ENCODE measurements at regions not wholly inside any gene's neighbourhood (a gene's known extent, or its start where the extent isn't known, plus 50 kb on each side); places are given as distances from the start of the nearest gene placed in this dataset.

DNA sequence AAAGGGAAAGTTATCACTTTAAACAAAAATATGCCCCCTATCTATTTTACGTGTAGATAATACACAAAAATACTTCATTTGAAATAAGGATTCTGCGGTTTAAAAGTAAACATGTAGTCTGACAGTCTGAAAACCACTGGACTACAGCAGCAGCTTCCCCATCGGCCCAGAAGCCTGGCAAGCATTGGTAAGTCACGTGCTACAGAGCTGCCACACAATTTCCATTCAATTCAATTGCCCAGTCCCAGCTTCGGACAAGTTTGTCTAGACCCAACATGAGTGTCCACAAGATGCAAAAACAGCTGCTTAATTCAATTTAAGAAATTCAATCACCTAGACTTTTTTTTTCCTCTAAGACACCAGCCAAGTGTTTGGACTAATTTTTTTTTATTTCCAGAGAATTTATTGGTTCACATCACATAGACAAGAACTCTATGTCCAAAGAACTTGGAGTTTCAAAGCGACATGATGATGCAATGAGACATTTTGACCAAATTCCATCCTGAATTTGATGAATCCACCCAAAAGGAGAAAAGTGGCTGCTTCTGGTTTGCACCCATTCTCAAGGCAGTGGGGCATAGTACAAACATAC is 458.9 kb downstream of the COG6 start:
- H3K4me3 ChIP-seq (replicated peaks in 1 of 2; ENCODE audit: low read depth in 2 of 2, low read length in 2 of 2) = no peak overlapping the region
- no peak for DNase-seq (ENCODE audit: low read depth in 2 of 2)
- TF ChIP-seq, protein P1, sequence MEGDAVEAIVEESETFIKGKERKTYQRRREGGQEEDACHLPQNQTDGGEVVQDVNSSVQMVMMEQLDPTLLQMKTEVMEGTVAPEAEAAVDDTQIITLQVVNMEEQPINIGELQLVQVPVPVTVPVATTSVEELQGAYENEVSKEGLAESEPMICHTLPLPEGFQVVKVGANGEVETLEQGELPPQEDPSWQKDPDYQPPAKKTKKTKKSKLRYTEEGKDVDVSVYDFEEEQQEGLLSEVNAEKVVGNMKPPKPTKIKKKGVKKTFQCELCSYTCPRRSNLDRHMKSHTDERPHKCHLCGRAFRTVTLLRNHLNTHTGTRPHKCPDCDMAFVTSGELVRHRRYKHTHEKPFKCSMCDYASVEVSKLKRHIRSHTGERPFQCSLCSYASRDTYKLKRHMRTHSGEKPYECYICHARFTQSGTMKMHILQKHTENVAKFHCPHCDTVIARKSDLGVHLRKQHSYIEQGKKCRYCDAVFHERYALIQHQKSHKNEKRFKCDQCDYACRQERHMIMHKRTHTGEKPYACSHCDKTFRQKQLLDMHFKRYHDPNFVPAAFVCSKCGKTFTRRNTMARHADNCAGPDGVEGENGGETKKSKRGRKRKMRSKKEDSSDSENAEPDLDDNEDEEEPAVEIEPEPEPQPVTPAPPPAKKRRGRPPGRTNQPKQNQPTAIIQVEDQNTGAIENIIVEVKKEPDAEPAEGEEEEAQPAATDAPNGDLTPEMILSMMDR (IDR thresholded peaks at IDR 0.05; ENCODE audit: low read depth, low read length) = no peak

DNA sequence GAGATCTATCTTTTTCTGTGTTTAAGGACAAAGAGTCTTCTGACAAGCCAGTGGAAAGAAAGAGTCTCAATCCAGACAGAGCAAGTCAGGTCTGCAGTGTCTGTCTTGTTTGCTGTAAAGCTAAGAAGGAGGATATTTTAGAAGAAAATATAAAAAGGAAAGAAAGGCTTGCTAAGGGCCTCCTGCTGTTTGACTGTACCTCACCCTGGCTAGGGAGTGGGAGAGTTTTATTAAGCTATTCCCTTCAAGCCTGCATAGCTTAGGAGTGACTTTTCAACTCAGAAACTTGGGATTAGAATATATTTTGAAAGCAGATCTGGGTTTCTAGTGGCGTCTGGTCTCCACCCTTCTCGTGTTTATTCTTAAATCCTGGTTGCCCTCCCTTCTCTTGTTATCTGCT is 460.0 kb downstream of the COG6 start:
- TF ChIP-seq, protein P1 (IDR thresholded peaks at IDR 0.05; ENCODE audit: low read depth, low read length) = no peak
- peak; percentile 31 to 34 for DNase-seq (ENCODE audit: low read depth in 2 of 2)

DNA sequence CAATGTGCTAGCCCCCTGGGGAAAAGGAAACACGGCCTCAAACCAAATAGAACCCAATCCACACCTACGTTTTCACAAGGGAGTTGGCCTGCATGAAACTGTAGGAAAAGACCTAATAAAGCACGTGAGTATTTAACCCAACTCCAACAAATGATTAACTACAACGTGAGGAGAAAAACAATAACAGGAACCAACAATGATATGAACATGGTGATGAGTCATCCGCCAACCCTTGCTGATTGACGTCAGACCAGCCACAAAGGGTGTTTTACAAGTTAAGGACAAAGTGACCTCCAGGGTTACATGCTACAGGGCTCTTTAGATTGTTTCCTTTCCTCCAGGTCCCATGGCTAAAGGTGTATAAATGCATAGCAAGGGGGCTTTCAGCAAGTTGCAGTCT is 460.5 kb downstream of the COG6 start:
- no peak overlapping the region for H3K4me3 ChIP-seq (replicated peaks in 1 of 2; ENCODE audit: low read depth in 2 of 2, low read length in 2 of 2)
- peak; percentile 97 for DNase-seq (ENCODE audit: low read depth in 2 of 2)
- TF ChIP-seq, protein P1 (IDR thresholded peaks at IDR 0.05; ENCODE audit: low read depth, low read length) = no peak

More for the DNA sequence above, 460.0 kb downstream of the COG6 start:
- H3K4me3 ChIP-seq (replicated peaks in 1 of 2; ENCODE audit: low read depth in 2 of 2, low read length in 2 of 2) = no peak overlapping the region

DNA sequence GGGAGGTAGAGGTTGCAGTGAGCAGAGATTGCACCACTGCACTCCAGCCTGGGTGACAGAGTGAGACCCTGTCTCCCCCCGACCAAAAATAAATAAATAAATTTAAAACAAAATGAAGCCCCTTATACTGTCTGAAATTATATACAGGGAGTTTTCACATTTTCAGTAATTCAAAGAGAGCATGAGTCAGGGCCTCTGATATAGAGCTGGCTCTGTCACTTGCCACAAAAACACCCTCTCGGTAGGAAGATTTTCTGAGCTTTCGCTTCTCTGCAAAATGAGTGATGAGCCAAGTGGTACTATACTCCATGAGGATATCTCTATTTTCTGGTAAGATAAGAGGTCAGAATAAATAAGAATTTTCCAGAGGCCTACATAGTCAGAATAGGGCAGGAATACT is 462.9 kb downstream of the COG6 start:
- no peak overlapping the region for H3K4me3 ChIP-seq (replicated peaks in 1 of 2; ENCODE audit: low read depth in 2 of 2, low read length in 2 of 2)
- no peak for DNase-seq (ENCODE audit: low read depth in 2 of 2)
- TF ChIP-seq, protein P1 (IDR thresholded peaks at IDR 0.05; ENCODE audit: low read depth, low read length) = no peak

DNA sequence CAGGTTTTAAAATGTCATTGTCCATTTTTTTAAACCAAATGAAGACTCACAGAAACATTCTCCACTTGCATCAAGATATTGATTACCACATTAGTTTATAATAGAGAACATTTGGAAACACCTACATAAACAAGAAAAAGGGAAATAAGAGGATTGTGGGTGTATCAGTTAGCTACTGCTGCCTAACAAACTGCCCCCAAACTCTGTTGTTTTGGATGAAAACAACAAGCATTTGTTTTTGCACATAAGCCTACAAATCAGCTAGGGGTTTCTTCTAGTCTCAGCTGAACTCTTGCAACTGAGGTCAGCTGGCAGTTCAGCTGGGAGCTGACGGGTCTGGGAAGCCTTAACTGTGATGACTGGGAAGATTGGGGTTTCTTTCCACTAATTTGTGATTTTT is 464.4 kb downstream of the COG6 start:
- H3K4me3 ChIP-seq (replicated peaks in 1 of 2; ENCODE audit: low read depth in 2 of 2, low read length in 2 of 2) = no peak overlapping the region
- DNase-seq (ENCODE audit: low read depth in 2 of 2) = no peak
- TF ChIP-seq, protein P1 (IDR thresholded peaks at IDR 0.05; ENCODE audit: low read depth, low read length) = no peak

DNA sequence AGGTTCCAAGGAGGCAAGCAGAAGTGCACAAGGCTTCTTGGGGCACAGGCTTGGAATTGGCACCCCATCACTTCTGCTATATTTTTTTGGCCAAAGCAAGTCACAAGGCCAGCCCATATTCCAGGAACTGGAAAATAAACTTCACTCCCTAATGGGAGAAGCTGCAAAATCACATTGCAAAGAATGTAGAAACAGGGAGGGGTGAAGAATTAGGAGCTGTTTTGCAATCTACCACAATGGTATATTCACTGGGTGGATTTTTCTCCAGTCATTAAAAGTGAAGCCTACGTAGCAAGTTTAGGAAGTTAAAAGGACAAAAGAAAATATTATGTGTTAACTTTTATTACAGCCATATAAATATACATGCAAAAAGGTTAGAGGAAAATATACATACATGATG is 464.8 kb downstream of the COG6 start:
- DNase-seq (ENCODE audit: low read depth in 2 of 2) = peak; percentile 79 to 89
- no peak overlapping the region for H3K4me3 ChIP-seq (replicated peaks in 1 of 2; ENCODE audit: low read depth in 2 of 2, low read length in 2 of 2)
- TF ChIP-seq, protein P1 (IDR thresholded peaks at IDR 0.05; ENCODE audit: low read depth, low read length) = no peak

DNA sequence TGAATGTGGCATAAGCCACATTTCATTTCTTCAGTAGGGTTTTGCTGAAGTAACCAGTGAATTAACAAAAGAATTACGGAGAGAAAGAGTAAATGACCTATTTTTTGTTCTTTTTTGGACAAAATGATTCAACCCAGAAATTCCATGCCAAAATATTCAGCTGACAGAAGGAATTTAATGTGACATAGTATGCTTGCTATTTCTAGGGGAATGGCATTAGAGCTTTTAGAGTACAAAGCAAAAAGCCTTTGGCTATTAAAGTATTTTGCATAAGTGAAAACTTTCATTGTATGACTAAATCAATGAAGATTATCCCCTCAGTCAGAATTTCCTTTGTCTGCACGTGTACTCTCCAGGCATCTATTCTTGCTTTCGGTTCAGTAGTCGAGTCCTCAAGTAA is 465.3 kb downstream of the COG6 start:
- TF ChIP-seq, protein P1 (IDR thresholded peaks at IDR 0.05; ENCODE audit: low read depth, low read length) = no peak
- H3K4me3 ChIP-seq (replicated peaks in 1 of 2; ENCODE audit: low read depth in 2 of 2, low read length in 2 of 2) = no peak overlapping the region
- DNase-seq (ENCODE audit: low read depth in 2 of 2) = peak; percentile 82 to 86

Measured in cardiac fibroblast (primary cell).